HepG2 (cell line): ENCODE measurements at regions not wholly inside any gene's neighbourhood (a gene's known extent, or its start where the extent isn't known, plus 50 kb on each side); places are given as distances from the start of the nearest gene placed in this dataset.

Experiments
- ATF7 ChIP-seq, 2 experiments: fragments of 450-650 bp in 1 of 2; sonication (generic) in 1 of 2; formaldehyde crosslinking in 1 of 2; IDR thresholded peaks; 2 replicates each; pipeline versions ENCODE4 v1.4.0 to v1.6.1; 2016 to 2020; ENCODE audit warnings: antibody characterized with exemption in 1 of 2, mild to moderate bottlenecking in 1 of 2, missing genetic modification reagents in 1 of 2
- EP300 ChIP-seq, 3 experiments: sonication (generic) in 1 of 3; formaldehyde crosslinking in 1 of 3; IDR thresholded peaks; 2 replicates each; pipeline versions ENCODE4 v1.5.1 to v1.6.1; 2011 to 2020; ENCODE audit warnings: low read depth in 2 of 3, low read length in 2 of 3, borderline replicate concordance in 1 of 3, improper control_type of control experiment in 1 of 3, mild to moderate bottlenecking in 1 of 3, missing genetic modification reagents in 1 of 3, moderate library complexity in 1 of 3
- RELA ChIP-seq: sonication (generic); formaldehyde crosslinking; IDR thresholded peaks from 2 replicates; pipeline ENCODE4 v1.4.0; 2020; ENCODE audit warnings: missing genetic modification reagents
- SAFB2 ChIP-seq: sonication (generic); formaldehyde crosslinking; IDR thresholded peaks from 2 replicates; pipeline ENCODE4 v1.5.1; 2020; ENCODE audit warnings: missing genetic modification reagents, low read depth, mild to moderate bottlenecking, borderline replicate concordance

GRCh38 chr9:12964271-12964670 is 189.5 kb downstream of the LURAP1L start:
- no peak for TF ChIP-seq EP300 (IDR thresholded peaks at IDR 0.05; ENCODE audit: low read depth in 2 of 2, low read length in 2 of 2)
- TF ChIP-seq EP300 (CRISPR knock-in tag; IDR thresholded peaks at IDR 0.05; ENCODE audit: borderline replicate concordance): no peak
- TF ChIP-seq ATF7 (IDR thresholded peaks at IDR 0.05): no peak
- TF ChIP-seq ATF7 (CRISPR knock-in tag; IDR thresholded peaks at IDR 0.05): no peak
- TF ChIP-seq RELA (CRISPR knock-in tag): no peak
- no peak for TF ChIP-seq SAFB2 (CRISPR knock-in tag)
